ENCODE measurements at regions not wholly inside any gene's neighbourhood (a gene's known extent, or its start where the extent isn't known, plus 50 kb on each side); places are given as distances from the start of the nearest gene placed in this dataset.

- DNase-seq = no peak
Measured at GRCh38 chr17:63347475-63347874, 98.6 kb downstream of the CYB561 start.

GRCh38 chr17:63349478-63350000 lies 96.6 kb downstream of the CYB561 start:
- DNase-seq = peak; percentile 93

- DNase-seq = no peak
Measured at GRCh38 chr17:63350364-63350763, 95.7 kb downstream of the CYB561 start.

- DNase-seq = no peak
Measured at GRCh38 chr17:63354256-63354655, 91.8 kb downstream of the CYB561 start.

GRCh38 chr17:63356337-63356757 lies 89.8 kb downstream of the CYB561 start:
- peak; percentile 96 for DNase-seq

GRCh38 chr17:63358111-63358839 lies 87.8 kb downstream of the CYB561 start:
- peak; percentile 87 for DNase-seq

GRCh38 chr17:63358956-63359355 lies 87.2 kb downstream of the CYB561 start:
- DNase-seq = no peak

GRCh38 chr17:63361182-63361581 lies 84.9 kb downstream of the CYB561 start:
- no peak for DNase-seq

- no peak for DNase-seq
Measured at GRCh38 chr17:63362115-63362514, 84.0 kb downstream of the CYB561 start.

GRCh38 chr17:63364387-63364786 lies 81.7 kb downstream of the CYB561 start:
- peak; percentile 14 for DNase-seq

- no peak for DNase-seq
Measured at GRCh38 chr17:63364944-63365343, 81.2 kb downstream of the CYB561 start.

GRCh38 chr17:63365366-63366240 lies 80.5 kb downstream of the CYB561 start:
- DNase-seq = peak; percentile 22

GRCh38 chr17:63366241-63366566 lies 79.9 kb downstream of the CYB561 start:
- DNase-seq = no peak

GRCh38 chr17:63369233-63369632 lies 76.9 kb downstream of the CYB561 start:
- peak; percentile 58 for DNase-seq

- DNase-seq = no peak
Measured at GRCh38 chr17:63370696-63371095, 75.4 kb downstream of the CYB561 start.

GRCh38 chr17:63376949-63377348 lies 69.2 kb downstream of the CYB561 start:
- DNase-seq = no peak

GRCh38 chr17:63378411-63379375 lies 67.4 kb downstream of the CYB561 start:
- DNase-seq = no peak

- no peak for DNase-seq
Measured at GRCh38 chr17:63379636-63380035, 66.5 kb downstream of the CYB561 start.

GRCh38 chr17:63381101-63381729 lies 64.9 kb downstream of the CYB561 start:
- peak; percentile 64 for DNase-seq

GRCh38 chr17:63382136-63382535 lies 64.0 kb downstream of the CYB561 start:
- no peak for DNase-seq
